DMS53 treated with DMSO at 0.1 percent for 48 hours (cell line): ENCODE measurements at regions not wholly inside any gene's neighbourhood (a gene's known extent, or its start where the extent isn't known, plus 50 kb on each side); places are given as distances from the start of the nearest gene placed in this dataset.
A peak's percentile ranks its signal among the peaks of the same experiment; 100 is the strongest.

Source experiments
- DNase-seq: peaks from one replicate; lab custom pipeline; 2025; ENCODE audit not compliant: unreplicated experiment; lab: John Stamatoyannopoulos, UW

GRCh38 chr4:28536124-28536523 lies 1675.5 kb downstream of the STIM2 start:
- no peak for DNase-seq

- no peak for DNase-seq
Observed at GRCh38 chr4:28545986-28546385, 1685.3 kb downstream of the STIM2 start.

- no peak for DNase-seq
Observed at GRCh38 chr4:28548136-28548535, 1687.5 kb downstream of the STIM2 start.

GRCh38 chr4:28548594-28548993 lies 1688.0 kb downstream of the STIM2 start:
- no peak for DNase-seq

DNA sequence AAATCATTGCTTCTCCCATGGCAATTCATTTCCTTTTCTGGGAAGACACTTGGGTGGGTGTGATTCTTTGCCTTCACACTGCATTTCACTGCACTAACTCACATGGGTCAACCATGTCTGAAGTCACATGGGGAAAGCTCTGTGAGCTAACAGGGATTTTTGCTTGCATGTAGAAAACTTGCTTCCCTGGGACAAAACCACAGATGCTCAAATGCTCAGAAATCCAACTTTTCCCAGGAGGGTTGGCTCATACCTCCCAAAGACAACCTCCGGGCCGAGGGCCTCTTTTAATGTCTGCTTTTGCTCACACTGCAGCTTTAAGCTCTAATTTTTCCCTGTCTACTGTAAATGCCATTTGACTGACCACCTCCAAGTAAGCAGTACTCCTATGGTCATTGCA lies 1695.2 kb downstream of the STIM2 start:
- no peak for DNase-seq

DNA sequence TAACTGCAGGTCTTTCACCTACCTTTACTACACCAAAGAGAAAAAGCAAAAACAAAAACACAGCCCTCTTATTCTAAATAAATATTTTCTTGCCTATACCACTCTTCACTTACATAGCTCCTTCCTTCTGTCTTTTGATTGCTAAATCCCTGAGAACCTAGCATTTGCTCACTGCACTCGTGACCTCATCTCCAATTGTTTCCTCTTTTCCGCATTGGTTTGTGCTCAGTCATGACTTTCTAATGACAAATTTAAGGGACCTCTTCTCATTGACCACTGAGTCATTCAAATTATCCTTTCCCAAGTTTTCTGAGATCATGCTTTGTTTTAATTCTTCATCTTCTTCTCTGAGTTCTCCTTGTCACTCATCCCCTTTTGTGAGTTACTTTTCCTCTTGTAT lies 1697.1 kb downstream of the STIM2 start:
- DNase-seq = no peak

- no peak for DNase-seq
Observed at GRCh38 chr4:28558895-28559294, 1698.3 kb downstream of the STIM2 start.

- DNase-seq = no peak
Observed at GRCh38 chr4:28562913-28563312, 1702.3 kb downstream of the STIM2 start.

- DNase-seq = no peak
Observed at GRCh38 chr4:28565396-28565795, 1704.8 kb downstream of the STIM2 start.

GRCh38 chr4:28600958-28601357 lies 1740.3 kb downstream of the STIM2 start:
- DNase-seq = no peak

GRCh38 chr4:28621591-28621990 lies 1761.0 kb downstream of the STIM2 start:
- no peak for DNase-seq

GRCh38 chr4:28636971-28637370 lies 1776.3 kb downstream of the STIM2 start:
- DNase-seq = no peak

- no peak for DNase-seq
Observed at GRCh38 chr4:28639747-28640146, 1779.1 kb downstream of the STIM2 start.

- peak; percentile 17 for DNase-seq
Observed at GRCh38 chr4:28654618-28655017, 1794.0 kb downstream of the STIM2 start.

DNA sequence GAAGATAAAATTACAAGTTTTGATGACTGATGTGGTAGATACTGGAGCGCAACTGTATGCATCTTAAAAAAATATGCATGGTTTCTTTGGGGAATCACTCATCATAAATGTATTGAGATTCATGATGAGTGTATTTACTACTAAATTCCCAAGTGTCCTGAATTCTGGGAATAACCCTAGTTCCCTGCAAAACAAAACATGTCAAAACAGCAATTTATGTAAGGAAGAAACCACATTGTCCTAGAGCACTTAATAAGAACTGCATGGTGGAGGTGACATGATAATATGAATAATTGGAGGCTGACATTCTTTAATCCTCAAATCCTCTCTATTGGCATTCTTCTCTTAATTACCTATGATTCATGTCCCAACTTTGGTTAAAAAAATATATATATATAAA lies 1804.7 kb downstream of the STIM2 start:
- DNase-seq = no peak

- peak; percentile 33 for DNase-seq
Observed at GRCh38 chr4:28675582-28675981, 1814.9 kb downstream of the STIM2 start.

DNA sequence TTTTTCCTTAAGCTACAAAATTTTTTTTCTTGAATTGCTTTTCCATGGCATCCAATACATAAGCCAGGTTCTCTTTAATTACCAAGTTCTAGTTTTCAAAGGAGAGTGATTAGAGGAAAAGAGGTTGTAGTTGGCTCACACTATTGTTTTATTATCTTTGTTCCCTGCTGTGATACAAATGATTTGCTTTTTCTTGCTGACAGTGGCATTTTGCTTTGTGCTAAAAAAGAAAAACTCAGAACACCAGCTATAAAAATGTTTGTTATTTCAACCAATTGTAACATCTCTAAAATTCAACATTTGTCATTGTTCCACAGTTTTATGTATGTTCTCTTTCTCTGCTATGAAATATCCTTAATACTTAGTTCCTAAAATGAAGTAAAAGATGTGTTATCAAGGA lies 1817.2 kb downstream of the STIM2 start:
- DNase-seq = no peak

- DNase-seq = no peak
Observed at GRCh38 chr4:28682847-28683246, 1822.2 kb downstream of the STIM2 start.

DNA sequence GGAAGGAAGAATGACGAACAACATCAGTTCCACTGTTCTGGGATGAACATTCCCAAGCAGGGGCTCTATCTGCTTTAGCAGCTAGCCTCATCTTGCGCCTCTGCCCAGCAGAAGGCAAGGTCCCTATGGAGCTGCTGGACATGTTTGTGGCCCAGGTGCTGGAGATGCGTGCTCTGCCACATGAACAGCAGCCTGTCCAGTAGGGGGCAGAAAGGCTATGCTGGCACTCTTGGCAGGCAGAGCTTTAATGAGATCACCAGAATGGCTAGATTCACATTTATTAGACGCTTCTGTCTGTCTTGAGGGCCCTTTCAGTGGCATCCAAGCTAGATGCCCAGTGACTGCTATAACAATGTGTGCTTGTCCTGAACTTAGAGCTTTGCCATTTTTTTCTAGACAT lies 1826.0 kb downstream of the STIM2 start:
- peak; percentile 93 for DNase-seq

GRCh38 chr4:28690890-28691289 lies 1830.2 kb downstream of the STIM2 start:
- no peak for DNase-seq

GRCh38 chr4:28702571-28702970 lies 1841.9 kb downstream of the STIM2 start:
- DNase-seq = no peak

- DNase-seq = no peak
Observed at GRCh38 chr4:28709891-28710290, 1849.2 kb downstream of the STIM2 start.

GRCh38 chr4:28723371-28723770 lies 1862.7 kb downstream of the STIM2 start:
- DNase-seq = no peak

DNA sequence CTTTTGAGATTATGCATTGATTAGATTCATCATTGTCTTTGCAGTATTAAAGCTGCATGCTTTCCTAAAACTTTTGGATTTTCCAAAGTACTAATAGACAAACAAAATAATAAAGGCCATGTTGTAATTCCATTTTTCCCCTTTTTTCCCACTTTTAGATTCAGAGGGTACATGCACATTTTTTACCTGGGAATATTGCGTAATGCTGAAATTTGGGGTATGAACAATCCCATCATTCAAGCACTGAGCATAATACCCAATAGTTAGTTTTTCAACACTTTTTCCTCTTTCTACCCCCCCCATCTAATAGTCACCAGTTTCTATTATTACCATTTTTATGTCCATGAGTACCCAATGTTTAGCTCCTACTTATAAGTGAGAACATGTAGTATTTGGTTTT lies 1863.6 kb downstream of the STIM2 start:
- DNase-seq = no peak
